Colonic mucosa (tissue), 4 donors: ENCODE measurements at regions not wholly inside any gene's neighbourhood (a gene's known extent, or its start where the extent isn't known, plus 50 kb on each side); places are given as distances from the start of the nearest gene placed in this dataset.

Experiments
- DNase-seq: peaks from one replicate; pipeline ENCODE4 v3.0.0-alpha.2; 2020
- H3K27ac ChIP-seq: fragments of 200-600 bp; one replicate; pipeline ENCODE4 v1.8.0; 2021
- H3K27me3 ChIP-seq: fragments of 200-600 bp; one replicate; pipeline ENCODE4 v1.8.0; 2021
- H3K36me3 ChIP-seq: fragments of 200-600 bp; one replicate; pipeline ENCODE4 v1.8.0; 2021
- H3K4me1 ChIP-seq: fragments of 200-600 bp; one replicate; pipeline ENCODE4 v1.8.0; 2021; ENCODE audit warnings: mild to moderate bottlenecking
- H3K4me3 ChIP-seq: fragments of 200-600 bp; one replicate; pipeline ENCODE4 v1.8.0; 2021
- H3K9ac ChIP-seq, 2 donors: one replicate each; pipeline ENCODE4 v1.7.0; 2013; ENCODE audit warnings: control low read depth in 2 of 2, low read depth in 2 of 2, low read length in 2 of 2
- H3K9me3 ChIP-seq: fragments of 200-600 bp; one replicate; pipeline ENCODE4 v1.8.0; 2021
- intact Hi-C: fragments of 100-400 bp; cut with DNase I; formaldehyde crosslinking; loops from one replicate; pipeline ENCODE4 v1.14.1; 2022
- TF ChIP-seq, protein P1 (sequence below): fragments of 200-600 bp; IDR thresholded peaks from one replicate; pipeline ENCODE4 v1.8.0; 2022; ENCODE audit warnings: antibody characterized with exemption, mild to moderate bottlenecking
- donor health status: healthy.
- donor health status: DM: no; HTN: no; CAD: no.
- donor health status: DM: no; HTN: no; CAD: no.

DNA sequence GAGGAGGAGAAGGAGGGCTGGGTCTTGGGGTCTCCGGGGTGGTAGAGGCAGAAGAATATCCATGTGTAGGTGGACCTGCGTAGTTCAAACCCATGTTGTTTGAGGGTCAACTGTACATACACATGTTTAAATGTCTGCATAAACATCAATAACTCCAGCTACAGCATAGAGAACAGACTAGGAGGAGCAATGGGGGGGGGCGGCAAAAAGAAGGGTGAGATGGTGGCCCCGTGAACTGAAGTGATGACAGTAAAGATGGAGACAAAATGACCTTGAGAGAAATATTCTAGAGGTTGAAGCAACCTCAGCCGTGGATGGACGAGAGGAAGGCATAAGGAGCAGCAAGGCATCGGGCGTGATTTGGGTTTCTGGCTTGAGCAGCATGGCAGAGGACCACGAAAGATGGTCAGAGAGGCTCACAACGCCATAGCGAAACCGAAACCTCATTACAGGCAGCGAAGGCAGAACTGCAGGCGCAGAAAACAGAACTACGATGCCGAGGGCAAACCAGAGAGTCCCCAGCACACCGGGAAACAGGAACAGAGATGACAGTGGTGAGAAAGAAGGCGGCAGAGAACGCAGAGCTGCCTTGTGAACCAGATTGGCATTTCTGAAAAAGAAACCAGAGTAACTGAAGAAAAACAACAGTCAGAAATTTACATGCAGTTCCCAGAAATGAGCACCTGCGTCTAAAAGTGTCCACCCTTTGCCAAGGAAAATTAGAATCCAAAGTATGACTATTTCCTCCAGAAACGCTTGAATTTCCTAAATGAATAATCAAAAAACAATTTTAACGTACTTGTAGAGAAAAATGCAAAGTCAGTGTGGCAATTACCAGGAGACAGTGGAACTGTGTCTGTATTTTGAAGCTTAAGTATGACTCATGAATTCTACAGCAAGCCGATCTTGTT, 50.3 kb upstream of the ENPP6 start:
- intact Hi-C loops: no loop called here

More for the DNA sequence above, 50.3 kb upstream of the ENPP6 start:
- Histone ChIP-seq H3K27ac (peak overlapping the region; percentile 50), H3K27me3 (no peaks in the 10 kb centered on the region), H3K9me3 (no peaks in the 10 kb centered on the region), H3K4me1 (no peaks in the 10 kb centered on the region), H3K9ac (peak overlapping the region; percentile 45 to 61), H3K4me3 (no peak overlapping the region), H3K36me3 (no peaks in the 10 kb centered on the region)
- TF ChIP-seq, protein P1, sequence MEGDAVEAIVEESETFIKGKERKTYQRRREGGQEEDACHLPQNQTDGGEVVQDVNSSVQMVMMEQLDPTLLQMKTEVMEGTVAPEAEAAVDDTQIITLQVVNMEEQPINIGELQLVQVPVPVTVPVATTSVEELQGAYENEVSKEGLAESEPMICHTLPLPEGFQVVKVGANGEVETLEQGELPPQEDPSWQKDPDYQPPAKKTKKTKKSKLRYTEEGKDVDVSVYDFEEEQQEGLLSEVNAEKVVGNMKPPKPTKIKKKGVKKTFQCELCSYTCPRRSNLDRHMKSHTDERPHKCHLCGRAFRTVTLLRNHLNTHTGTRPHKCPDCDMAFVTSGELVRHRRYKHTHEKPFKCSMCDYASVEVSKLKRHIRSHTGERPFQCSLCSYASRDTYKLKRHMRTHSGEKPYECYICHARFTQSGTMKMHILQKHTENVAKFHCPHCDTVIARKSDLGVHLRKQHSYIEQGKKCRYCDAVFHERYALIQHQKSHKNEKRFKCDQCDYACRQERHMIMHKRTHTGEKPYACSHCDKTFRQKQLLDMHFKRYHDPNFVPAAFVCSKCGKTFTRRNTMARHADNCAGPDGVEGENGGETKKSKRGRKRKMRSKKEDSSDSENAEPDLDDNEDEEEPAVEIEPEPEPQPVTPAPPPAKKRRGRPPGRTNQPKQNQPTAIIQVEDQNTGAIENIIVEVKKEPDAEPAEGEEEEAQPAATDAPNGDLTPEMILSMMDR: no peak
- peak; percentile 57 for DNase-seq
